ENCODE measurements at regions not wholly inside any gene's neighbourhood (a gene's known extent, or its start where the extent isn't known, plus 50 kb on each side); places are given as distances from the start of the nearest gene placed in this dataset.

GRCh38 chr12:82009524-82009923, 250.4 kb upstream of the PPFIA2 start:
- H3K27ac ChIP-seq (ENCODE audit: low read depth, low read length) = no peak overlapping the region
- H3K4me3 ChIP-seq (ENCODE audit: low read depth, low read length) = no peak overlapping the region
- no peaks in the 10 kb centered on the region for H3K27me3 ChIP-seq (ENCODE audit: control insufficient read depth, insufficient read depth, low read length)

GRCh38 chr12:82008251-82008650, 249.1 kb upstream of the PPFIA2 start:
- Histone ChIP-seq H3K9ac (ENCODE audit: low read length) (no peak overlapping the region), H3K27ac (ENCODE audit: low read depth, low read length) (no peak overlapping the region), H3K9me3 (ENCODE audit: control insufficient read depth, insufficient read depth, low read depth, low read length) (no peaks in the 10 kb centered on the region), H3K27me3 (ENCODE audit: control insufficient read depth, insufficient read depth, low read length) (no peaks in the 10 kb centered on the region), H3K36me3 (ENCODE audit: control insufficient read depth, insufficient read depth, low read length) (no peaks in the 10 kb centered on the region), H3K4me1 (ENCODE audit: control insufficient read depth, insufficient read depth, low read length) (no peaks in the 10 kb centered on the region), H3K4me3 (ENCODE audit: low read depth, low read length) (no peak overlapping the region)

More at GRCh38 chr12:82009524-82009923, 250.4 kb upstream of the PPFIA2 start:
- Histone ChIP-seq H3K9me3 (ENCODE audit: control insufficient read depth, insufficient read depth, low read depth, low read length) (no peaks in the 10 kb centered on the region), H3K4me1 (ENCODE audit: control insufficient read depth, insufficient read depth, low read length) (no peaks in the 10 kb centered on the region), H3K9ac (ENCODE audit: low read length) (no peak overlapping the region), H3K36me3 (ENCODE audit: control insufficient read depth, insufficient read depth, low read length) (no peaks in the 10 kb centered on the region)

- peaks cover 17% of the 10 kb centered on the region for H3K9me3 ChIP-seq (ENCODE audit: control insufficient read depth, insufficient read depth, low read depth, low read length)
- H3K27me3 ChIP-seq (ENCODE audit: control insufficient read depth, insufficient read depth, low read length) = no peaks in the 10 kb centered on the region
- H3K9ac ChIP-seq (ENCODE audit: low read length) = no peak overlapping the region
- H3K27ac ChIP-seq (ENCODE audit: low read depth, low read length) = no peak overlapping the region
- no peaks in the 10 kb centered on the region for H3K36me3 ChIP-seq (ENCODE audit: control insufficient read depth, insufficient read depth, low read length)
- H3K4me3 ChIP-seq (ENCODE audit: low read depth, low read length) = no peak overlapping the region
- H3K4me1 ChIP-seq (ENCODE audit: control insufficient read depth, insufficient read depth, low read length) = no peaks in the 10 kb centered on the region
These were observed 239.7 kb upstream of the PPFIA2 start for GRCh38 chr12:81998761-81999378.

GRCh38 chr12:81992461-81992860, 233.3 kb upstream of the PPFIA2 start:
- Histone ChIP-seq H3K9me3 (ENCODE audit: control insufficient read depth, insufficient read depth, low read depth, low read length) (peaks cover 7% of the 10 kb centered on the region), H3K4me1 (ENCODE audit: control insufficient read depth, insufficient read depth, low read length) (peaks cover 9% of the 10 kb centered on the region), H3K27me3 (ENCODE audit: control insufficient read depth, insufficient read depth, low read length) (no peaks in the 10 kb centered on the region), H3K27ac (ENCODE audit: low read depth, low read length) (no peak overlapping the region), H3K36me3 (ENCODE audit: control insufficient read depth, insufficient read depth, low read length) (no peaks in the 10 kb centered on the region), H3K9ac (ENCODE audit: low read length) (no peak overlapping the region), H3K4me3 (ENCODE audit: low read depth, low read length) (no peak overlapping the region)

- Histone ChIP-seq H3K27me3 (ENCODE audit: control insufficient read depth, insufficient read depth, low read length) (no peaks in the 10 kb centered on the region), H3K4me1 (ENCODE audit: control insufficient read depth, insufficient read depth, low read length) (peaks cover 9% of the 10 kb centered on the region), H3K4me3 (ENCODE audit: low read depth, low read length) (no peak overlapping the region), H3K9ac (ENCODE audit: low read length) (no peak overlapping the region), H3K9me3 (ENCODE audit: control insufficient read depth, insufficient read depth, low read depth, low read length) (peaks cover 2% of the 10 kb centered on the region; the same call in 1 of the 2 replicates), H3K27ac (ENCODE audit: low read depth, low read length) (no peak overlapping the region), H3K36me3 (ENCODE audit: control insufficient read depth, insufficient read depth, low read length) (no peaks in the 10 kb centered on the region)
These were observed 232.7 kb upstream of the PPFIA2 start for GRCh38 chr12:81991868-81992267.

- peaks cover 9% of the 10 kb centered on the region for H3K4me1 ChIP-seq (ENCODE audit: control insufficient read depth, insufficient read depth, low read length)
- no peak overlapping the region for H3K27ac ChIP-seq (ENCODE audit: low read depth, low read length)
- no peaks in the 10 kb centered on the region for H3K9me3 ChIP-seq (ENCODE audit: control insufficient read depth, insufficient read depth, low read depth, low read length)
These were observed 229.2 kb upstream of the PPFIA2 start for GRCh38 chr12:81988362-81988761.

GRCh38 chr12:81987371-81987770, 228.2 kb upstream of the PPFIA2 start:
- H3K4me1 ChIP-seq (ENCODE audit: control insufficient read depth, insufficient read depth, low read length) = peaks cover 9% of the 10 kb centered on the region
- H3K9ac ChIP-seq (ENCODE audit: low read length) = no peak overlapping the region
- no peaks in the 10 kb centered on the region for H3K9me3 ChIP-seq (ENCODE audit: control insufficient read depth, insufficient read depth, low read depth, low read length)
- H3K27me3 ChIP-seq (ENCODE audit: control insufficient read depth, insufficient read depth, low read length) = no peaks in the 10 kb centered on the region
- no peaks in the 10 kb centered on the region for H3K36me3 ChIP-seq (ENCODE audit: control insufficient read depth, insufficient read depth, low read length)
- H3K4me3 ChIP-seq (ENCODE audit: low read depth, low read length) = no peak overlapping the region
- H3K27ac ChIP-seq (ENCODE audit: low read depth, low read length) = no peak overlapping the region

More at GRCh38 chr12:81988362-81988761, 229.2 kb upstream of the PPFIA2 start:
- Histone ChIP-seq H3K36me3 (ENCODE audit: control insufficient read depth, insufficient read depth, low read length) (no peaks in the 10 kb centered on the region), H3K27me3 (ENCODE audit: control insufficient read depth, insufficient read depth, low read length) (no peaks in the 10 kb centered on the region), H3K4me3 (ENCODE audit: low read depth, low read length) (no peak overlapping the region), H3K9ac (ENCODE audit: low read length) (no peak overlapping the region)

GRCh38 chr12:81976661-81977060, 217.5 kb upstream of the PPFIA2 start:
- Histone ChIP-seq H3K4me3 (ENCODE audit: low read depth, low read length) (no peak overlapping the region), H3K36me3 (ENCODE audit: control insufficient read depth, insufficient read depth, low read length) (no peaks in the 10 kb centered on the region), H3K9me3 (ENCODE audit: control insufficient read depth, insufficient read depth, low read depth, low read length) (peaks cover 14% of the 10 kb centered on the region; the same call in 1 of the 2 replicates), H3K27me3 (ENCODE audit: control insufficient read depth, insufficient read depth, low read length) (no peaks in the 10 kb centered on the region), H3K27ac (ENCODE audit: low read depth, low read length) (no peak overlapping the region), H3K4me1 (ENCODE audit: control insufficient read depth, insufficient read depth, low read length) (peaks cover 12% of the 10 kb centered on the region), H3K9ac (ENCODE audit: low read length) (no peak overlapping the region)

- Histone ChIP-seq H3K27ac (ENCODE audit: low read depth, low read length) (peak overlapping the region; percentile 67; the same call in 1 of the 2 replicates), H3K27me3 (ENCODE audit: control insufficient read depth, insufficient read depth, low read length) (no peaks in the 10 kb centered on the region), H3K4me3 (ENCODE audit: low read depth, low read length) (no peak overlapping the region)
These were observed 215.6 kb upstream of the PPFIA2 start for GRCh38 chr12:81974762-81975161.

GRCh38 chr12:81968421-81968820, 209.3 kb upstream of the PPFIA2 start:
- no peaks in the 10 kb centered on the region for H3K27me3 ChIP-seq (ENCODE audit: control insufficient read depth, insufficient read depth, low read length)
- no peak overlapping the region for H3K4me3 ChIP-seq (ENCODE audit: low read depth, low read length)
- H3K9ac ChIP-seq (ENCODE audit: low read length) = no peak overlapping the region
- no peaks in the 10 kb centered on the region for H3K36me3 ChIP-seq (ENCODE audit: control insufficient read depth, insufficient read depth, low read length)
- H3K9me3 ChIP-seq (ENCODE audit: control insufficient read depth, insufficient read depth, low read depth, low read length) = 0 out of 2 replicates have a peak, but pooled peaks cover 5% of the 10 kb centered on the region
- H3K27ac ChIP-seq (ENCODE audit: low read depth, low read length) = no peak overlapping the region
- H3K4me1 ChIP-seq (ENCODE audit: control insufficient read depth, insufficient read depth, low read length) = no peaks in the 10 kb centered on the region

More at GRCh38 chr12:81974762-81975161, 215.6 kb upstream of the PPFIA2 start:
- Histone ChIP-seq H3K9me3 (ENCODE audit: control insufficient read depth, insufficient read depth, low read depth, low read length) (peaks cover 18% of the 10 kb centered on the region; the same call in 1 of the 2 replicates), H3K9ac (ENCODE audit: low read length) (no peak overlapping the region), H3K4me1 (ENCODE audit: control insufficient read depth, insufficient read depth, low read length) (peaks cover 12% of the 10 kb centered on the region), H3K36me3 (ENCODE audit: control insufficient read depth, insufficient read depth, low read length) (no peaks in the 10 kb centered on the region)

- Histone ChIP-seq H3K9me3 (ENCODE audit: control insufficient read depth, insufficient read depth, low read depth, low read length) (no peaks in the 10 kb centered on the region), H3K27me3 (ENCODE audit: control insufficient read depth, insufficient read depth, low read length) (no peaks in the 10 kb centered on the region), H3K9ac (ENCODE audit: low read length) (no peak overlapping the region), H3K4me1 (ENCODE audit: control insufficient read depth, insufficient read depth, low read length) (no peaks in the 10 kb centered on the region), H3K4me3 (ENCODE audit: low read depth, low read length) (no peak overlapping the region), H3K27ac (ENCODE audit: low read depth, low read length) (no peak overlapping the region), H3K36me3 (ENCODE audit: control insufficient read depth, insufficient read depth, low read length) (no peaks in the 10 kb centered on the region)
These were observed 204.5 kb upstream of the PPFIA2 start for GRCh38 chr12:81963636-81964035.
